ENCODE measurements at regions not wholly inside any gene's neighbourhood (a gene's known extent, or its start where the extent isn't known, plus 50 kb on each side); places are given as distances from the start of the nearest gene placed in this dataset.

- H3K4me3 ChIP-seq (replicated peaks; ENCODE audit: insufficient read depth, low read length) = no peak overlapping the region
- no peaks in the 10 kb centered on the region for H3K27me3 ChIP-seq (ENCODE audit: insufficient read depth, poor library complexity, severe bottlenecking)
- no peak for DNase-seq (ENCODE audit: low read depth in 1 of 2, low spot score in 1 of 2)
Measured at GRCh38 chr4:54167508-54167907, 61.6 kb upstream of the PDGFRA start.

GRCh38 chr4:54169176-54169575, 59.9 kb upstream of the PDGFRA start:
- TF ChIP-seq CTCF (IDR thresholded peaks at IDR 0.05; ENCODE audit: insufficient read depth, low read length) (no peak), REST (IDR thresholded peaks at IDR 0.05; ENCODE audit: insufficient replicate concordance, low read depth) (no peak), SPI1 (IDR thresholded peaks at IDR 0.05; ENCODE audit: borderline replicate concordance, low read depth) (no peak), POLR2AphosphoS5 (IDR thresholded peaks at IDR 0.05; ENCODE audit: low read depth) (no peak), GABPA (IDR thresholded peaks at IDR 0.05; ENCODE audit: low read depth) (no peak)

More at GRCh38 chr4:54167508-54167907, 61.6 kb upstream of the PDGFRA start:
- TF ChIP-seq SPI1 (IDR thresholded peaks at IDR 0.05; ENCODE audit: borderline replicate concordance, low read depth) = no peak
- no peak for TF ChIP-seq REST (IDR thresholded peaks at IDR 0.05; ENCODE audit: insufficient replicate concordance, low read depth)
- TF ChIP-seq GABPA (IDR thresholded peaks at IDR 0.05; ENCODE audit: low read depth) = no peak
- no peak for TF ChIP-seq CTCF (IDR thresholded peaks at IDR 0.05; ENCODE audit: insufficient read depth, low read length)
- TF ChIP-seq POLR2AphosphoS5 (IDR thresholded peaks at IDR 0.05; ENCODE audit: low read depth) = no peak
- H3K27ac ChIP-seq (replicated peaks) = no peak overlapping the region

GRCh38 chr4:54172156-54172555, 56.9 kb upstream of the PDGFRA start:
- DNase-seq (ENCODE audit: low read depth in 1 of 2, low spot score in 1 of 2) = no peak
- no peak overlapping the region for H3K27ac ChIP-seq (replicated peaks)
- H3K27me3 ChIP-seq (ENCODE audit: insufficient read depth, poor library complexity, severe bottlenecking) = no peaks in the 10 kb centered on the region
- H3K4me3 ChIP-seq (replicated peaks; ENCODE audit: insufficient read depth, low read length) = no peak overlapping the region
- TF ChIP-seq POLR2AphosphoS5 (IDR thresholded peaks at IDR 0.05; ENCODE audit: low read depth) (no peak), GABPA (IDR thresholded peaks at IDR 0.05; ENCODE audit: low read depth) (no peak), CTCF (IDR thresholded peaks at IDR 0.05; ENCODE audit: insufficient read depth, low read length) (no peak)

More at GRCh38 chr4:54169176-54169575, 59.9 kb upstream of the PDGFRA start:
- Histone ChIP-seq H3K27me3 (ENCODE audit: insufficient read depth, poor library complexity, severe bottlenecking) (no peaks in the 10 kb centered on the region), H3K27ac (replicated peaks) (no peak overlapping the region), H3K4me3 (replicated peaks; ENCODE audit: insufficient read depth, low read length) (no peak overlapping the region)
- DNase-seq (ENCODE audit: low read depth in 1 of 2, low spot score in 1 of 2) = no peak

GRCh38 chr4:54173281-54173912, 55.7 kb upstream of the PDGFRA start:
- TF ChIP-seq REST (IDR thresholded peaks at IDR 0.05; ENCODE audit: insufficient replicate concordance, low read depth) = no peak
- TF ChIP-seq POLR2AphosphoS5 (IDR thresholded peaks at IDR 0.05; ENCODE audit: low read depth) = no peak
- TF ChIP-seq SPI1 (IDR thresholded peaks at IDR 0.05; ENCODE audit: borderline replicate concordance, low read depth) = no peak
- no peak for TF ChIP-seq CTCF (IDR thresholded peaks at IDR 0.05; ENCODE audit: insufficient read depth, low read length)
- no peak for TF ChIP-seq GABPA (IDR thresholded peaks at IDR 0.05; ENCODE audit: low read depth)
- Histone ChIP-seq H3K4me3 (replicated peaks; ENCODE audit: insufficient read depth, low read length) (no peak overlapping the region), H3K27me3 (ENCODE audit: insufficient read depth, poor library complexity, severe bottlenecking) (no peaks in the 10 kb centered on the region), H3K27ac (replicated peaks) (no peak overlapping the region)
- no peak for DNase-seq (ENCODE audit: low read depth in 1 of 2, low spot score in 1 of 2)
